Left ventricle myocardium inferior (tissue), 1 donor: ENCODE measurements at regions not wholly inside any gene's neighbourhood (a gene's known extent, or its start where the extent isn't known, plus 50 kb on each side); places are given as distances from the start of the nearest gene placed in this dataset.

Source experiments
- DNase-seq: peaks from one replicate; pipeline ENCODE4 v3.0.0-alpha.2; 2020
- H3K27ac ChIP-seq: fragments of 200-600 bp; replicated peaks from 2 replicates; pipeline ENCODE4 v1.8.0; 2021
- H3K27me3 ChIP-seq: fragments of 200-600 bp; 2 replicates; pipeline ENCODE4 v1.8.0; 2021; ENCODE audit warnings: low read depth
- H3K36me3 ChIP-seq: fragments of 200-600 bp; 2 replicates; pipeline ENCODE4 v1.8.0; 2021
- H3K4me1 ChIP-seq: fragments of 200-600 bp; 2 replicates; pipeline ENCODE4 v1.8.0; 2021
- H3K4me3 ChIP-seq: fragments of 200-600 bp; 2 replicates; pipeline ENCODE4 v1.8.0; 2021; ENCODE audit warnings: mild to moderate bottlenecking, moderate library complexity
- H3K9me3 ChIP-seq: fragments of 200-600 bp; replicated peaks from 2 replicates; pipeline ENCODE4 v1.8.0; 2021
- intact Hi-C: fragments of 100-400 bp; cut with micrococcal nuclease; formaldehyde crosslinking; loops from one replicate; pipeline ENCODE4 v1.11.0; 2022
- TF ChIP-seq, protein P1 (sequence below): fragments of 200-600 bp; IDR thresholded peaks from 2 replicates; pipeline ENCODE4 v1.8.0; 2021; ENCODE audit warnings: antibody characterized with exemption, mild to moderate bottlenecking, borderline replicate concordance
- donor health status: DM: no; HTN: yes; CAD: no; lungs with severe emphysema.

DNA sequence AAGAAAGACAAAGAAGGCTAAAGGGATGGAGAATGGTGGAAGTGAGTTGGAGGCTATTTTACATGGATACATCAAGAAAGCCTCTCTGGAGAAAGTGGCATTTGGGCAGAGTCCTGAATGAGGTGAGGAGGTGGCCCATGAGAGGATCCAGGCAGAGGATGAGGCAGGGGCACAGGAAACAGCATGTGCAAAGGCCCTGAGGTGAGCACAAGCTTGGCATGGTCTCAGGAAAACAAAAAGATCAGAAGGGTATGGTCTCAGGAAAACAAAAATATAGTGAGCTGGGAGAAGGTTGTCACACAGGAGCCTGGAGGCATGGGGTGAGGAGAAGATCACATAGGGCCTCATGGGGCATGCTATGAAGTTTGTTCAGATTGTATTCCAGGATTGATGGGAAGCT, 62.1 kb upstream of the F3 start:
- H3K27me3 ChIP-seq, result no peaks in the 10 kb centered on the region
- intact Hi-C loops, result no loop called here
- H3K9me3 ChIP-seq, result no peaks in the 10 kb centered on the region
- H3K4me1 ChIP-seq, result peaks cover 6% of the 10 kb centered on the region
- DNase-seq, result no peak
- TF ChIP-seq, protein P1, sequence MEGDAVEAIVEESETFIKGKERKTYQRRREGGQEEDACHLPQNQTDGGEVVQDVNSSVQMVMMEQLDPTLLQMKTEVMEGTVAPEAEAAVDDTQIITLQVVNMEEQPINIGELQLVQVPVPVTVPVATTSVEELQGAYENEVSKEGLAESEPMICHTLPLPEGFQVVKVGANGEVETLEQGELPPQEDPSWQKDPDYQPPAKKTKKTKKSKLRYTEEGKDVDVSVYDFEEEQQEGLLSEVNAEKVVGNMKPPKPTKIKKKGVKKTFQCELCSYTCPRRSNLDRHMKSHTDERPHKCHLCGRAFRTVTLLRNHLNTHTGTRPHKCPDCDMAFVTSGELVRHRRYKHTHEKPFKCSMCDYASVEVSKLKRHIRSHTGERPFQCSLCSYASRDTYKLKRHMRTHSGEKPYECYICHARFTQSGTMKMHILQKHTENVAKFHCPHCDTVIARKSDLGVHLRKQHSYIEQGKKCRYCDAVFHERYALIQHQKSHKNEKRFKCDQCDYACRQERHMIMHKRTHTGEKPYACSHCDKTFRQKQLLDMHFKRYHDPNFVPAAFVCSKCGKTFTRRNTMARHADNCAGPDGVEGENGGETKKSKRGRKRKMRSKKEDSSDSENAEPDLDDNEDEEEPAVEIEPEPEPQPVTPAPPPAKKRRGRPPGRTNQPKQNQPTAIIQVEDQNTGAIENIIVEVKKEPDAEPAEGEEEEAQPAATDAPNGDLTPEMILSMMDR, result no peak
- no peak overlapping the region for H3K27ac ChIP-seq
- no peak overlapping the region for H3K4me3 ChIP-seq
- no peaks in the 10 kb centered on the region for H3K36me3 ChIP-seq

DNA sequence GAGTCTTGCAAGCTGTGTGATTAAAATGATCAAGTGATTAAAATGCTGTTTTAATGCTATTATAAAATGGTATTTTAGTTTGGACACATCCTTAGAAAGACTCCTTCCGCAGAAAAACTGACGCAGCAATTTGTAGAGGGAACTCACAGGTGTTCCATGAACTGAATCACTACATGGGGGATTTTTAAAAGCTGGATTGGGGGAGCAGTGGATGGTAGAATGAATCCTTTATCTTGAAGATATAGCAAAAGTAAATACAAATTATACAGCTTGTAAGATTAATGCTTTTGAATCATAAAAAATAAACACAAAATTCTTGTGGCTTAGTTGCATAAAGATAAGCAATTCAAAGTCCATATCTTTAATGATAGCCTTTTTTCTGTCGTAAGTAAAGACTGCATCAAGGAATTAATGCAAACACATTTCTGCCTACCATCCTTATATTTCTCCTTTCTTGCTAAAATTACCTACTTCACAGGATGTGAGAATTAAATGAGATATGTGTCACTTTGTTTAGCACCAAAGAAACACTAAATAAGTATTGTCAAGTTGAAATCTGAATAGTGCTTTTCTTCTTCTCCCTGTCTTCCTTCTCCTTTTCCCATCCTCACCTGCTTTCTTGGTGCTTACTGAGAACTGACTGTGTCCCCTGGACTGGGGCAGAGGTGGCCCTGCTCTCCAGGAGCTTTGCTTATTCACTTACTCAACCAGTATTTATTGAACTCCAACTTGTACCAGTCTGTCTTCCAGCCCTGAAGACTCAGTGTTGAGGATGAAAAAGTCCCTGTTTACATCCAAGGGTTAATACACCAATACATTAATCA, 61.5 kb upstream of the F3 start:
- Histone ChIP-seq H3K4me1 (peaks cover 6% of the 10 kb centered on the region), H3K9me3 (no peaks in the 10 kb centered on the region), H3K27me3 (no peaks in the 10 kb centered on the region), H3K36me3 (no peaks in the 10 kb centered on the region), H3K27ac (no peak overlapping the region), H3K4me3 (no peak overlapping the region)
- TF ChIP-seq, protein P1, result no peak
- no peak for DNase-seq
- intact Hi-C loops, result no loop called here

DNA sequence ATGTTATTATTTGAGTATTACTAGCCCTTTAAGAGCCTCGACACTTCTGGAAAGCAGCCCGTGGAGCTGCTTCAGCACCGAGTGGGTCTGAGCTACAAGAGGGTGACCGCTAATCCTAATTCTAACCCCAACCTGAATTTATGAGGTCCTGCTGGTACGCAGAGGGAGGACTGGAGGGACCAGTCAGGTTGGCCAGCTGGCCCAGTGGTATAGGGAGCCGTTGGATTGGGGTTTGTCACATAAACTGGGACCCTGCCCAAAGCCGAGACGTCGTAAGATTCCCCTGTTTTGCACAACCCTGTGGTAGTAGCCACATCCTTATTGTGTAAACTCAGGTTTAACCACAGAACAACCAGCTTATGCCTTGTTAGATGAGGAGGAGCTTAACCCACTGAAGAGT, 60.8 kb upstream of the F3 start:
- Histone ChIP-seq H3K27ac (no peak overlapping the region), H3K9me3 (no peaks in the 10 kb centered on the region), H3K36me3 (no peaks in the 10 kb centered on the region), H3K27me3 (no peaks in the 10 kb centered on the region), H3K4me3 (no peak overlapping the region), H3K4me1 (peaks cover 6% of the 10 kb centered on the region)
- TF ChIP-seq, protein P1, result no peak
- no peak for DNase-seq
- intact Hi-C loops, result no loop called here

DNA sequence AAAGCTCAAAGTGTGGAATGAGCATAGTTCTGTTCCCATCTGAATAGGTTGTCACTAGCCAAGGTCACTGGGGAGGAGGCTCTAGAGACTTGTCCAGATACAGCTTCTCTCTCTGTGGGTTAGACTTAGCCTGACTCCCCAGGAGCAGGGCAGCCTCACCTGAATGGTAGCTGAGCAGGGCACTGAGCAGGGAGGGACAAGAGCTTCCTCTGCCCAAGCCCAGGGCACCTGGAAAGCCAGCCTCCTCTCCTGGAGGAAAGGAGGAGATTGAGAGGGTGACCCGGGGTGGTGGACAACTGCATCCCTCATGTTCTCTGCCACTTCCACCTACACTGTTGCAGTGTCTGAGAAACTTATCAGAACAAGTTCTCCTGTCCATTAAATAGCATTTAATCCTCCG, 59.0 kb upstream of the F3 start:
- Histone ChIP-seq H3K4me1 (peaks cover 6% of the 10 kb centered on the region), H3K4me3 (no peak overlapping the region), H3K27ac (no peak overlapping the region), H3K27me3 (no peaks in the 10 kb centered on the region), H3K9me3 (no peaks in the 10 kb centered on the region), H3K36me3 (no peaks in the 10 kb centered on the region)
- no peak for DNase-seq
- intact Hi-C loops, result no loop called here
- TF ChIP-seq, protein P1, result no peak

DNA sequence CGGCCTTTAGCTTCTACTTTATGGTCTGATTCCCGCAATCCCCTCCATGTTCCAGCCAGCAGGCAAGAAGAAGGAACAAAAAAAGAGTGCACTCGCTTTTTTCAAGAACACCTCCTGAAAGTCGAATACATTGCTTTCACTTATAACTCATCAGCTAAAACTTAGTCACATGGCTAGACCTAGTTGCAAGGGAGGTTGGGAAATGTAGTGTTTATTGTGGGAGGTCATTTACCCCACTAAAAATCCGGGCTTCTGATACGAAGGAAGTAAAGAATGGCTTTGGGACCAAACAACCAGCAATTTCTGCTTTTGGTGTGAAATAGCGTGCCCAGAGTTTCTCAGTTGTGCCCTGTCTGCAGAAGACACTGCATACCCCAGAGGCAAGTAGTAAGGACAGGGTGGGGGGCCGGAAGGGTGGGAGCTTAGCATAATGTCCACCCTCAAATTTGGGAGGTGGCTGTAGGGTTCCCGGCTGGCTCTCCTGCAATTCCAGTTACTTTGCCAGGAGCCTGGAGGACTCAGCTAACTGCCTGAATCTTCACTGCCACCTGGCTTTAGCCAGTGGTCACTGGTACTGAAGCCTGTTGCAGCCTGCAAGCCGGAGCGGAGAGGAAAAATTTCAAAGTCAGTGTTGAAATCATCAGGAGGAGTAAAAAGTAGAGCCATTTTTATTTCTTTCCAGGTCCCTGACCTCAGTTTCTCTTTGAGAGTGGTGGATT, 57.7 kb upstream of the F3 start:
- TF ChIP-seq, protein P1, result peak; percentile 68

More for the DNA sequence above, 57.7 kb upstream of the F3 start:
- Histone ChIP-seq H3K4me3 (no peak overlapping the region), H3K27ac (no peak overlapping the region), H3K4me1 (peaks cover 6% of the 10 kb centered on the region), H3K27me3 (no peaks in the 10 kb centered on the region), H3K36me3 (no peaks in the 10 kb centered on the region), H3K9me3 (no peaks in the 10 kb centered on the region)
- no peak for DNase-seq
- intact Hi-C loops, result no loop called here
